HG02852 (cell line): ENCODE measurements at regions not wholly inside any gene's neighbourhood (a gene's known extent, or its start where the extent isn't known, plus 50 kb on each side); places are given as distances from the start of the nearest gene placed in this dataset.

ENCODE experiments used
- ATAC-seq: cut with Tn5 transposase; IDR thresholded peaks from one replicate; pipeline ENCODE4 v1.9.1; 2021; ENCODE audit warnings: mild to moderate bottlenecking, moderate library complexity; ENCODE audit not compliant: unreplicated experiment

GRCh38 chr3:182244222-182244971 is 532.7 kb downstream of the SOX2 start:
- no peak for ATAC-seq

GRCh38 chr3:182245059-182245458 is 533.3 kb downstream of the SOX2 start:
- ATAC-seq: no peak

DNA sequence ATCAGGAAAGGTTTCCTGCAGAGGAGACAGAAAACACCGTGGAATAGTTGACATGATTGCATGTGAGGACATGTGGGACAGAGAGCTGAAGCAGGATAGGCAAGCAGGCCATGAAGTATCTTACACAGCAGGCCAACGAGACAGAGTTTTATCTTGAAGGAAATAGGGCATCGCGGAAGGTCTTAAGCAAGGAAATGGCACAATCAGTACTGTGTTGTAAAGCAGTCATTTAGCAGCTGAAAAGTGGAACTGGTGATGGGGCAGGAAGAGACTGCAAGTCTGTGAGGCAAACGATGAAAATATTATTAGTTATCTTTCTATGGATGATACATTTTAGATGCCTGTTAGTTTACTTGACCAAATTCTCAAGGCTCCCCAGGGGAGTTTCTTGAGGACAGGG is 535.1 kb downstream of the SOX2 start:
- no peak for ATAC-seq

DNA sequence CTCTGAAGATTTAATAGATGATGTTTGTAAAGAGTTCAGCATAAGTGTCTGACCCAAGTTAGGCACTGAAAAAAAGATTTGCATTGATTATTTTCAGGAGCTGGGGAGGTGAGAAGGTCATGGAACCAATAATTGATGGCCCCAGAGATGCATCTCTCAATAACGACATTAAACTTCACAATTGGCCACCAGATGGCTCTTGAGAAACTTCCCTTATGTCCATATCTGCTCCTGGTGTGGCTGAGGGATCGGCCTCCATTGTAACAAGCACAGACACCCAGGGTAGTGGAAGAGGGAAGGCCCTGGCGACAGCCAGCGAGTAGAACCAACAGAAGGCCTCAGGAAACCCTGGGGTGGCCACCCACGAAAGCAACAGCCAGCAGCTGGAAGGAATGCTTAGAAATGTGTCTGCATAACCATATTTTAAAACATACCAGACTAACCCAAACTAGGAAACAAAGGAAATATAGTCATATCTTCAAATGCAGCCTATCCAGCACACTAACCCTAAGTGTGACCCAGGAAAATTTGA is 536.7 kb downstream of the SOX2 start:
- ATAC-seq: no peak

GRCh38 chr3:182252802-182253201 is 540.5 kb upstream of the ATP11B start:
- ATAC-seq: no peak

DNA sequence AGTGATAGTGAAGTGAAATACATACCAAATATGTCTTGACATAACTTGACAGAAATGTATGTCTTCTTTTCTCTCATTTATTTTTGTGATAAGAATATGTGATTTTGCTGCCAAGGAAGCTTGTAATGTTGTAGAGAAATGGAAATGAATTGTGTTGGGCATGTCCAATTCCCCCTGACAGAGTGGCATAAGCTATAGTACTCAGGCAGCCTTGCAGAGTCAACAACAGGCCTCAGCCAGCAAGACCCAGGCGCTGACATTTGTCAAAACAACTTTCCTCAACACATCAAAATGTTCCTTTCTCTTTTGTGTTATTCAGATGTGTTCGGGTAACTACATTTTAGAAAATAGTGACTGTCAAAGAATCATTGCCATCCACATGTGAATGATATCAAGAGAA is 538.1 kb upstream of the ATP11B start:
- no peak for ATAC-seq

DNA sequence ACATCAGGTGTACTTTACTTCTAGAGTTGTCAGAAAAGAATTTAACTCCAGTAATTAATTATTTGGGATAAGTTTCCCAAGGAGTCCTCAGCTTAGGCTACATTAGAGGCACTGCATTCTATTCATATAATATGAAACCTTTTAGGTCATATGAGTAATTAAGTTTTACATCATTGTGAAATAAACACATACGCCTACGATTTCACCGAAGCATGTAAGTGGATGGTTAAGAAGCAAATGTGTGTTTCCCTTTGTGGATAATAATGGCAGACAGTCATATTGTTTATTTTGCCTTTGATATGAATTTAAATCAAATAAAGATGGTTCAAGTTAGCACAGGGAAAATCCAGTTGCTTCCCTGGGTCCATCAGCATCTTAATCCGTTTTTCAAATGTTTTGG is 535.9 kb upstream of the ATP11B start:
- no peak for ATAC-seq

- no peak for ATAC-seq
These were observed 534.6 kb upstream of the ATP11B start for GRCh38 chr3:182258538-182259177.

DNA sequence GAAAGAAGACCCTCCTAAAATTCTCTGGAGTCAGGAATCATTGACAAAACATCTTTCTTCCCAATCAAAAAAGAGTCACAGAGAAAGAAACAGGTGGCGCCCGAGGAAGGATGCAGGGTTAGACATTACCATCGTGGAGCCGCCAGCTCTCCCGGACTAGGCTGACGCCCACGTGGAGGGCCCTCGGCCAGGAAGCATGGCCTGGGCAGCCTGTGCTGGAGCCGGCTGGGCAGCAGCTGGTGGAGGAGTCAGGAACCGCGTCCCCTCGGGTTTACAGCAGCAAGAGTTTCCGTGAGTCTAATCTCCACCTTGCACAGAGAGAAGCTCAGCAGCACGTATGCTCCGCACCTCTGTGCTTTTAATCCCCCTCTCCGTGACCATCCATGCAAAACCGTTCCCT is 533.7 kb upstream of the ATP11B start:
- no peak for ATAC-seq

DNA sequence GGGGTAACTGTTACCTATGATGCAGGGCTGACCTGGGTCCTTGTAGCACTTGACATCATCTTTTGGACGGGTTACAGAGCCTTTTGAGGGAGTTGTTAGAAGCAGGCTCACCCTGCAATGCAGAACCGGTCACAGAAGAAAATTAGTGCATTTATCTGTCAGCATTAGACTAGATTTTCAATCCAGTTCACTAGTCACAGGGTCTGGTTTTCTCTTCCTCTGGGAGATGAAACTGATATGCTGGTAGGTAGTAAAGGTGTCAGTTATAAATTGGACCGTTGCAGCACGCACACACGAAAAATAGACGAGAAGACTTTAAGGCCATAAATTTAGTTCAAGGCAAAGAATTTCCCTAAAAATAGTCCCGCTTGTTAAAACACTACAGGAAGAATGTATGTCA is 532.3 kb upstream of the ATP11B start:
- ATAC-seq: no peak

GRCh38 chr3:182268711-182269110 is 524.6 kb upstream of the ATP11B start:
- no peak for ATAC-seq

GRCh38 chr3:182276512-182276911 is 516.8 kb upstream of the ATP11B start:
- no peak for ATAC-seq

DNA sequence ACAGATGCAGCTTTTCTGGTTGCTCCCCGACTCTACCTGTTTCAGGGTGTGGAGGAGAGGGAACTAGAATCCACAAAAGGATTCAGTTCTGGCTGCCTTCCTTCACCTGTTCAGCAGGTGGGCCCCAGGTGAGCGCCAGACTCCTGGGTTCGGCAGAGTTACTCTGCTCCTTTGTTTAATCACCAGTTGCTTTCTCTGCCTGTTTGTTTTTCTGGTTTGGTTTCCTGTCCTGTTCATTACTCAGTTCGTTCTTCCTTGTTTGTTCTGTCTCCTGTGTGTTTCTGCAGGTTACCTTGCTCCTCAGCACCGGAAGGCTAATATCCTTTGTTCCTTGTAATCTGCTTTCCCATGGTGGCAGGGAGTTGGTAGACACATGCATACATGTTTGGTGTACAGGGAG is 508.5 kb upstream of the ATP11B start:
- no peak for ATAC-seq

DNA sequence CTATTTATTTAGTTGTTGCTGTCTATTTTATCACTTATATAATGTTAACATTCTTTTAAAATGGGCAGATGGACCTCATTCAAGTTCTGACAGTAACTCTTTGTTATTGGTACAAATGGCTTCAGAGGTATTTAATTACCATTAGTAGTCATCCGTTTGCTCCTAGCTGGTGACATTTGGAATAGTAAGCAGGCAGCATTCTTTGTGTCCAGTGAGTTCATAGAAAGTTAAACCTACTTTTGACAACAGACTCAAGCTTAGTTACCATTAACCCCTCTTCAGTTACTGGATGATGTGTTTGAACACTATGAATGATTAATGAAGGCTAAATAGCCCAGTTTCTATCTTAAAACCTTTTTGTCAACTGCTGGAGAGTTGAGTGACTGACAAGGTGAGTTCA is 500.7 kb upstream of the ATP11B start:
- no peak for ATAC-seq

DNA sequence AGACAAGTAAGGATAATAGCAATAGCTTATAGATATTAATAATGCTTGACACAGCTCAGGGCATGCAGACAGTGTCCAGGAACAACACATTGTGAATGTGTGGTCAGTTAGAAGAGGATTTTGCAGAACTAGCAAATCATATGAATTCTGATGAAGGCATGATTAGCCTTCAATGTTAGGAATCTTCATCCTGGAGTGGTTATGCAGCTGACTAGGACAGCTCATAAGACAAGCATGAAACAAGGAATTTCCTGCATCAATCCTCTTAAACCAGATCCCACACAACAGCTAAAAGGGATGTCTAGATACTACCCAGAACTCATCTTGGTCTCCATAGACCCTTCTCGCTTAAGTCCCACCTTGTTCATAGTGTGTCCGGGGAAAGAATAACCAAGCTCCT is 499.0 kb upstream of the ATP11B start:
- ATAC-seq: no peak

DNA sequence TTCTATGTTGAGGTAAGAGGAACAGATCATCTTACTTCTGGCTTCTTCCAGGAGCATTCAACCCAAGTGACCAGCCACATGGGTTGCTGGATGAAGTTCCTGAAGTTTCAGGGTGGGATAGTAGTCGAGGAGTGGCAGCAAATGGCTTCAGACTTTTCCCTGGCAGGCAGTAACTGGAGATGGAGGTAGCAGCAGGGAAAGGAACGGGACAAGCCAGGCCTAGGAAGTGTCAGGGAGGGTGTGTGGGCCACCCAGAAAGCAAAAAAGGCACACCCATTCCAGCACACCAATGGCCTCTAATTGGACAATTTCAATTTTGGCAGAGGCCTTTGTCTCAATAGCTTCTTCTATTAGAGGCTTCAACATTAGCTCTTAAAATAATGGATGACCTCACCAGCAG is 498.6 kb upstream of the ATP11B start:
- ATAC-seq: no peak

DNA sequence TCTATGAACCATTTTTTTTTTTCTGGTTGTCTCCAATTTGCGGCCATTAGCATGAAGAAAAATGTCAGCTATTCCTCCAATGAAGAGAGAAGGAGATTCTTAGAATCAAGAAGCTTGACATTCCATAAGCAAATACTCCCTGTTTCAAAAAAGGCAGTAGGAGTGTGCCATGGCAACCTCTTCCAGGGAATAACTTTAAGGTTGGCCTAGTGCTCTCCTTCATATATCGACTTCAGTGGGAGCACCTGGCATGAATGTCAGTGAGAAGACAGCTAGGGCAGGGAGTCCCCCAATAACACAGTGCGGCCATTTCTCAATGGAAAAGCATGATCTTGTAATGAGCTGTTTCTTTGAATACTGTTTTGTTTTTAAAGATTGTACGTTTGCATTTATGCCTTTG is 493.0 kb upstream of the ATP11B start:
- no peak for ATAC-seq

- no peak for ATAC-seq
These were observed 490.1 kb upstream of the ATP11B start for GRCh38 chr3:182303169-182303568.

- no peak for ATAC-seq
These were observed 487.2 kb upstream of the ATP11B start for GRCh38 chr3:182305881-182306665.

- no peak for ATAC-seq
These were observed 485.0 kb upstream of the ATP11B start for GRCh38 chr3:182308328-182308727.

DNA sequence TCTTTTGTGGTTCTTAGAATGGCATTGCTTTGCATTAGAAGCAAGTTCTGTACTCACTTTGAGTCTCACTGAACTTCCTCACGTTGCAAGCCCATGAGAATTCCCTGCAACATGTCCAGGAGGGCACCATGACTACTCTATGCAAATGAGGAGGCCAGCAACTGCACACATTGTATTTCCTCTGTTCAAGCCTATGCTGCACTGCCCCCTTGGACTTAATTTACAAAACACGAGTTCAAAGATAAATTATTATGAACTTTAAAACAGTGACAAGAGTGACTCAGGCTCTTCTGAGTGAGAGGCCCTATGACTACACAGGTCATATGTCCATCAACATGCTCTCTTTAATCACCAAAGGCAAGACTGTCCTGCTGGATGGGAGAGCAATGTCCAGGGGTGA is 484.2 kb upstream of the ATP11B start:
- ATAC-seq: no peak

GRCh38 chr3:182315313-182315712 is 478.0 kb upstream of the ATP11B start:
- ATAC-seq: no peak
